Spleen (tissue), 11 donors: ENCODE measurements at regions not wholly inside any gene's neighbourhood (a gene's known extent, or its start where the extent isn't known, plus 50 kb on each side); places are given as distances from the start of the nearest gene placed in this dataset.

ENCODE experiments used
- DNase-seq: peaks from one replicate; pipeline ENCODE4 v3.0.0-alpha.2; 2020
- H3K27ac ChIP-seq, 8 donors: fragments of 200-600 bp; sonication (generic) in 7 of 8; 1 replicate in 4 of 8; 2 replicates in 4 of 8; pipeline versions ENCODE4 v1.5.0 to v1.8.0; 2016 to 2021; ENCODE audit warnings: inconsistent platforms in 4 of 8, mild to moderate bottlenecking in 4 of 8, moderate library complexity in 1 of 8
- H3K27me3 ChIP-seq, 7 donors: fragments of 200-600 bp; sonication (generic) in 6 of 7; replicated peaks in 1 of 7; 1 replicate in 4 of 7; 2 replicates in 3 of 7; pipeline versions ENCODE4 v1.5.0 to v1.8.0; 2016 to 2021; ENCODE audit warnings: inconsistent platforms in 3 of 7, mild to moderate bottlenecking in 1 of 7
- H3K36me3 ChIP-seq, 6 donors: fragments of 200-600 bp; sonication (generic) in 5 of 6; 1 replicate in 4 of 6; 2 replicates in 2 of 6; pipeline versions ENCODE4 v1.5.0 to v1.8.0; 2016 to 2021; ENCODE audit warnings: inconsistent platforms in 2 of 6
- H3K4me1 ChIP-seq, 6 donors: fragments of 200-600 bp; sonication (generic) in 5 of 6; 1 replicate in 3 of 6; 2 replicates in 3 of 6; pipeline versions ENCODE4 v1.5.0 to v1.8.0; 2016 to 2021; ENCODE audit warnings: inconsistent platforms in 3 of 6
- H3K4me3 ChIP-seq, 8 donors: fragments of 200-600 bp; sonication (generic) in 7 of 8; 1 replicate in 4 of 8; 2 replicates in 4 of 8; pipeline versions ENCODE4 v1.5.0 to v1.8.0; 2016 to 2021; ENCODE audit warnings: inconsistent platforms in 4 of 8, mild to moderate bottlenecking in 4 of 8, moderate library complexity in 2 of 8
- H3K9me3 ChIP-seq, 8 donors: fragments of 200-600 bp; sonication (generic) in 7 of 8; 1 replicate in 4 of 8; 2 replicates in 4 of 8; pipeline versions ENCODE4 v1.5.0 to v1.8.0; 2016 to 2021; ENCODE audit warnings: inconsistent platforms in 4 of 8
- CTCF ChIP-seq, 11 experiments: fragments of 200-600 bp in 7 of 11; fragments of 450-650 bp in 4 of 11; sonication (generic) in 4 of 11; IDR thresholded peaks in 8 of 11; conservative IDR thresholded peaks in 3 of 11; 1 replicate in 7 of 11; 2 replicates in 4 of 11; pipeline versions ENCODE4 v1.4.0 to v1.8.0; 2016 to 2021; ENCODE audit warnings: antibody characterized with exemption in 11 of 11, inconsistent platforms in 4 of 11, mild to moderate bottlenecking in 1 of 11
- POLR2A ChIP-seq, 3 donors: fragments of 450-650 bp; IDR thresholded peaks; one replicate each; pipeline ENCODE4 v1.5.1; 2017; ENCODE audit warnings: antibody characterized with exemption in 3 of 3, mild to moderate bottlenecking in 1 of 3
- POLR2AphosphoS5 ChIP-seq, 3 donors: sonication (generic); formaldehyde crosslinking; IDR thresholded peaks; one replicate each; pipeline ENCODE4 v1.5.1; 2017; ENCODE audit warnings: antibody characterized with exemption in 3 of 3
- WGBS, 5 donors: extraction: QIAGEN DNeasy Blood & Tissue Kit in 3 of 5; methylation state at CpG; one replicate each; pipeline versions ENCODE4 v1.1.5 to v1.1.7; 2013 to 2018; 5-methylcytosine and 5-hydroxymethylcytosine counted together
- intact Hi-C: fragments of 100-400 bp; cut with DNase I; formaldehyde crosslinking; loops from one replicate; pipeline ENCODE4 v1.15.0; 2023; ENCODE audit warnings: low total_unique reads
- donor health status: healthy with polysubstance abuse.
- donor health status: DM: no; HTN: no; CAD: no; lungs with moderate emphysema.
- donor health status: DM: no; HTN: no; CAD: no.
- donor health status: Bipolar disorder and iron deficiency.
- donor health status: healthy.
- donor health status: DM: no; HTN: no; CAD: no.
- donor health status: DM: yes; HTN: yes; CAD: no.

- no peak overlapping the region for H3K4me3 ChIP-seq
- WGBS, 5 donors = 67 to 78% (median 74%) methylated on average over 7 of the region's 7 CpGs
- no peaks in the 10 kb centered on the region for H3K4me1 ChIP-seq
- no peaks in the 10 kb centered on the region for H3K36me3 ChIP-seq
- TF ChIP-seq POLR2AphosphoS5 (IDR thresholded peaks at IDR 0.05) (no peak), POLR2A (IDR thresholded peaks at IDR 0.05) (no peak), CTCF (IDR thresholded peaks at IDR 0.05 in 8 of 11, conservative IDR thresholded peaks at IDR 0.05 in 3 of 11) (no peak)
- no peaks in the 10 kb centered on the region for H3K27me3 ChIP-seq
- intact Hi-C loops = no loop called here
- no peak for DNase-seq
- H3K9me3 ChIP-seq = peaks cover 0 to 20% (median 0%) of the 10 kb centered on the region in 8 donors
- H3K27ac ChIP-seq = no peak overlapping the region
Measured at GRCh38 chr14:84959851-84960520, 570.0 kb upstream of the FLRT2 start.

GRCh38 chr14:84961637-84962036 lies 568.3 kb upstream of the FLRT2 start:
- Histone ChIP-seq H3K4me3 (no peak overlapping the region), H3K4me1 (no peaks in the 10 kb centered on the region), H3K27me3 (no peaks in the 10 kb centered on the region), H3K9me3 (peaks cover 0 to 20% (median 0%) of the 10 kb centered on the region in 8 donors), H3K27ac (no peak overlapping the region), H3K36me3 (no peaks in the 10 kb centered on the region)
- intact Hi-C loops = no loop called here
- TF ChIP-seq CTCF (IDR thresholded peaks at IDR 0.05 in 8 of 11, conservative IDR thresholded peaks at IDR 0.05 in 3 of 11) = no peak
- no peak for TF ChIP-seq POLR2AphosphoS5 (IDR thresholded peaks at IDR 0.05)
- no peak for TF ChIP-seq POLR2A (IDR thresholded peaks at IDR 0.05)
- DNase-seq = no peak
- 67 to 78% (median 75%) methylated on average over 2 of the region's 2 CpGs for WGBS, 5 donors

- 70 to 82% (median 79%) methylated on average over 5 of the region's 5 CpGs for WGBS, 5 donors
- Histone ChIP-seq H3K27ac (no peak overlapping the region), H3K4me1 (no peaks in the 10 kb centered on the region), H3K4me3 (no peak overlapping the region), H3K27me3 (no peaks in the 10 kb centered on the region), H3K9me3 (peaks cover 0 to 20% (median 0%) of the 10 kb centered on the region in 8 donors), H3K36me3 (no peaks in the 10 kb centered on the region)
- intact Hi-C loops = no loop called here
- no peak for TF ChIP-seq POLR2A (IDR thresholded peaks at IDR 0.05)
- no peak for TF ChIP-seq POLR2AphosphoS5 (IDR thresholded peaks at IDR 0.05)
- TF ChIP-seq CTCF (IDR thresholded peaks at IDR 0.05 in 8 of 11, conservative IDR thresholded peaks at IDR 0.05 in 3 of 11) = no peak
- DNase-seq = no peak
Measured at GRCh38 chr14:84963518-84963917, 566.4 kb upstream of the FLRT2 start.

GRCh38 chr14:84965279-84965678 lies 564.7 kb upstream of the FLRT2 start:
- Histone ChIP-seq H3K4me1 (no peaks in the 10 kb centered on the region), H3K36me3 (no peaks in the 10 kb centered on the region), H3K27me3 (no peaks in the 10 kb centered on the region), H3K9me3 (peaks cover 0 to 13% (median 0%) of the 10 kb centered on the region in 8 donors), H3K27ac (no peak overlapping the region), H3K4me3 (no peak overlapping the region)
- no peak for DNase-seq
- TF ChIP-seq POLR2AphosphoS5 (IDR thresholded peaks at IDR 0.05) (no peak), POLR2A (IDR thresholded peaks at IDR 0.05) (no peak), CTCF (IDR thresholded peaks at IDR 0.05 in 8 of 11, conservative IDR thresholded peaks at IDR 0.05 in 3 of 11) (no peak)
- WGBS, 5 donors = 73 to 89% (median 82%) methylated on average over 4 of the region's 4 CpGs
- intact Hi-C loops = no loop called here
